Cardiac muscle cell (in vitro differentiated cells and primary cell): ENCODE measurements at regions not wholly inside any gene's neighbourhood (a gene's known extent, or its start where the extent isn't known, plus 50 kb on each side); places are given as distances from the start of the nearest gene placed in this dataset.

ENCODE experiments used
- DNase-seq, 2 donors: peaks; one replicate each; pipeline versions ENCODE4 v3.0.0 to v3.0.0-alpha.2; 2010 to 2017; ENCODE audit warnings: low read depth in 1 of 2, low spot score in 1 of 2
- H3K27ac ChIP-seq: fragments of 200-600 bp; sonication (generic); 2 replicates; pipeline ENCODE4 v1.5.1; 2016
- H3K27me3 ChIP-seq: fragments of 200-600 bp; sonication (generic); 2 replicates; pipeline ENCODE4 v1.6.0; 2016; ENCODE audit warnings: control low read depth
- H3K36me3 ChIP-seq: fragments of 200-600 bp; sonication (generic); 2 replicates; pipeline ENCODE4 v1.5.1; 2016; ENCODE audit warnings: control low read depth
- H3K4me1 ChIP-seq: fragments of 200-600 bp; sonication (generic); 2 replicates; pipeline ENCODE4 v1.8.1; 2017; ENCODE audit warnings: low read depth, mild to moderate bottlenecking, mixed run types
- H3K4me3 ChIP-seq: fragments of 200-600 bp; sonication (generic); 2 replicates; pipeline ENCODE4 v1.5.1; 2016; ENCODE audit warnings: mild to moderate bottlenecking
- H3K9me3 ChIP-seq: fragments of 200-600 bp; sonication (generic); 2 replicates; pipeline ENCODE4 v1.5.1; 2017; ENCODE audit warnings: low read depth, mild to moderate bottlenecking, control low read depth
- CTCF ChIP-seq: IDR thresholded peaks from 2 replicates; pipeline ENCODE4 v1.5.1; 2012; ENCODE audit warnings: low read depth, mild to moderate bottlenecking, low read length

DNA sequence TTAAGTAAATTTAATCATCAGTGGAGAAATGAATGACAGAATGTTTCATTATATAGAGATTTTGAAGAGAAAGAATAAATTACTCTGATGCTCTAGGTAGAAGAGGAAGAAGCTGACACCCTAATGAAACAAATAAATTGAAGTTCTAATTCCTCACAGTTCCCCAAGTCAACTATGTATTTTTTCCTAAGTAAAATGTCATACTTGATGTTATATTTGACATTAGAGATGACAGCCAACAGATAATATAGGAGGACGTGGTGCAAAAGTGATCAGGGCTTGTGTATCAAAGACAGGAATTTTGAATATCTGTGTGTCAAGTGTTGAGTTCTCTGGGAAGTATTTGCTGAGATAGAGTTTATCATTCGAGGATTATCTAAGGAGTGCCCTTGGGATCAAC lies 81.2 kb upstream of the CADPS start:
- TF ChIP-seq CTCF = no peak
- Histone ChIP-seq H3K27ac (no peak overlapping the region), H3K36me3 (no peaks in the 10 kb centered on the region), H3K4me1 (peaks cover 4% of the 10 kb centered on the region), H3K27me3 (no peaks in the 10 kb centered on the region), H3K4me3 (no peak overlapping the region), H3K9me3 (no peaks in the 10 kb centered on the region)
- DNase-seq = no peak

DNA sequence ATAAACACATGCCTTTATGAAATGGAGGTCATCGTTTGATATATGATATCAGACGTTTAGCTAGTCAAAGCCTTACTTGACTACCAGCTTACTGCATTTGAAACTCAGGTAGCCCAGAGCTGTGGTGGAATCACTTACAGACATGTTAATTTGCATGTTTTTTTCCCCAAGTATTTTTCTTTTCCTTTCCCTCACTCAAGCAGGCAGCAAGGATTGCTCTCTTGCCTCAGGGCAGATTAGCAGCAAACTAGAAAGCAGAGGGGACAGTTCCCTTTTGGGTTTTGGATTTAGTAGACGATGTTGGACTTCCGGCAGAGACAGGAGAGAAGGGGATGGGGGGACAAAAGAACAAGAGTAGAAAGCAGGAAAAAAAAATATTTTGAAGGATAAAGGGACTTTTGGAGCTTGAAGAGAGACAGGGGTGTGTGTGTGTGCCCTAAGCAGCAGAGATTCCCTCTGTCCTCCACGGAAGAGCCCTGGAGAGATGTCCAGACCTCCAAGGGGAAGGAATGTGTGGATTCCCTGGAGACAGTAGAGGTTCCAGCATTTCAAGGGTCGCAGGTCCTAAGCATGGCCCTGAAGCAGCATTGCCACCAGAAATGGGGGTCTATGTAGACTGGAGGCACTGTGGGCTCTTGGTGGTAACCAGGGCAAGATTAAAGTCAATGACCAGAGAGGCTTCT lies 86.8 kb upstream of the CADPS start:
- Histone ChIP-seq H3K27me3 (no peaks in the 10 kb centered on the region), H3K4me1 (peaks cover 14% of the 10 kb centered on the region), H3K36me3 (no peaks in the 10 kb centered on the region), H3K9me3 (no peaks in the 10 kb centered on the region), H3K4me3 (no peak overlapping the region), H3K27ac (peak overlapping the region; percentile 73)
- no peak for DNase-seq
- no peak for TF ChIP-seq CTCF

GRCh38 chr3:62962714-62963113 lies 87.5 kb upstream of the CADPS start:
- TF ChIP-seq CTCF = no peak
- no peaks in the 10 kb centered on the region for H3K9me3 ChIP-seq
- peak in 1 of 2 donors; percentile 64 for DNase-seq

DNA sequence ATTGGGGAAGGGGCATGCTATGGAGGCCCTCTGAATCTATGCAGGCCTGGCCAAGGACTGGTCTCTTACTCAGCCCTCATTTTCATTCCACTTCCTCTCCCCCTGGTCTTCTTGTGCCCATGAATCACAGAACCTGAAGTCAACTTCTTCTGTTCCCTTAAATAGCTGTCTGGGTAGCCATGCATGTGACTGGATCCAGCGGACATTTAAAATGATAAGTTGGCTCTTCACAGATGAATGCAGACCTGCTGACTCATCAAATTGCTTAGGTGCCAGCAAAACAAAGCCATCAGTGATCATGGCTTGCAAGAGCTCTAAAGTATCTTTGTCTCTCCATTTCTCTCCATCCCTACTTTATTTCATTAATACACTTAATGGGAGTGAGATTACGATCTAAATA lies 90.1 kb upstream of the CADPS start:
- DNase-seq = no peak
- TF ChIP-seq CTCF = no peak

More at GRCh38 chr3:62962714-62963113, 87.5 kb upstream of the CADPS start:
- H3K4me3 ChIP-seq = no peak overlapping the region
- no peaks in the 10 kb centered on the region for H3K27me3 ChIP-seq
- no peaks in the 10 kb centered on the region for H3K36me3 ChIP-seq
- peak overlapping the region; percentile 73 for H3K27ac ChIP-seq
- peaks cover 14% of the 10 kb centered on the region for H3K4me1 ChIP-seq

DNA sequence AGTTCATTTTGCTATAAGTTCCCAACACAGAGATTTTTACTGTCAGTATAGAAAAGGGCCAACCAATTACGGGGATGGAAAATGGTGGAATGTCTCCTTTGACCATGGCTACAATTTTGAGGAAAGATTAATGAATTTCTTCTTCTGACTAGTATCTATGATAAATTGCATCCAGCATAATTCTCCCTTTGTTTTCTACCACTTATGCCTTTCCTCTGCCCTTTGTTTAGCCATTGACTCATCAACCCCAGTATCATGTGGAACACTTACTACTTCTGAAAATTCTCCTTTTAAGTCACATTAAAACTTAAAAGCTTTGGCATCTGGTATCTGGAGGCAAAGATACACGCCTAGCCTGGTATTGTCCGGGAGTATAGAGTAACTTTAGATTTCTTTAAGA lies 92.9 kb upstream of the CADPS start:
- no peak overlapping the region for H3K27ac ChIP-seq
- no peak for TF ChIP-seq CTCF
- DNase-seq = no peak
- H3K4me1 ChIP-seq = peaks cover 5% of the 10 kb centered on the region
- no peaks in the 10 kb centered on the region for H3K27me3 ChIP-seq
- H3K9me3 ChIP-seq = no peaks in the 10 kb centered on the region
- H3K4me3 ChIP-seq = no peak overlapping the region
- no peaks in the 10 kb centered on the region for H3K36me3 ChIP-seq

More for the DNA sequence above, 90.1 kb upstream of the CADPS start:
- H3K4me3 ChIP-seq = no peak overlapping the region
- no peaks in the 10 kb centered on the region for H3K27me3 ChIP-seq
- peaks cover 14% of the 10 kb centered on the region for H3K4me1 ChIP-seq
- no peaks in the 10 kb centered on the region for H3K36me3 ChIP-seq
- H3K27ac ChIP-seq = no peak overlapping the region
- H3K9me3 ChIP-seq = no peaks in the 10 kb centered on the region
